T-helper 17 cell (primary cell): ENCODE measurements at regions not wholly inside any gene's neighbourhood (a gene's known extent, or its start where the extent isn't known, plus 50 kb on each side); places are given as distances from the start of the nearest gene placed in this dataset.

ENCODE experiments used
- ATAC-seq: fragments of 150-1000 bp; cut with Tn5 transposase; 2 replicates; pipeline ENCODE4 v1.10.0; 2021; ENCODE audit warnings: mild to moderate bottlenecking, moderate library complexity
- DNase-seq, 3 donors: peaks; one replicate each; pipeline versions ENCODE4 v3.0.0 to v3.0.0-alpha.2; 2020 to 2021
- H3K9me3 ChIP-seq: one replicate; pipeline ENCODE4 v1.7.0; 2013; ENCODE audit warnings: low read length, mild to moderate bottlenecking; ENCODE audit not compliant: control insufficient read depth, poor library complexity, severe bottlenecking
- H3K27ac Mint-ChIP-seq: one replicate; pipeline ENCODE4 v1.8.0; 2022; ENCODE audit warnings: mild to moderate bottlenecking, moderate library complexity, mixed read lengths
- H3K27me3 Mint-ChIP-seq: one replicate; pipeline ENCODE4 v1.8.0; 2022; ENCODE audit warnings: mixed read lengths
- H3K36me3 Mint-ChIP-seq: one replicate; pipeline ENCODE4 v1.8.0; 2022; ENCODE audit warnings: low read depth, mixed read lengths
- H3K4me1 Mint-ChIP-seq: one replicate; pipeline ENCODE4 v1.8.0; 2022; ENCODE audit warnings: mild to moderate bottlenecking, mixed read lengths
- H3K4me3 Mint-ChIP-seq: one replicate; pipeline ENCODE4 v1.8.0; 2022; ENCODE audit warnings: mild to moderate bottlenecking, moderate library complexity, mixed read lengths

DNA sequence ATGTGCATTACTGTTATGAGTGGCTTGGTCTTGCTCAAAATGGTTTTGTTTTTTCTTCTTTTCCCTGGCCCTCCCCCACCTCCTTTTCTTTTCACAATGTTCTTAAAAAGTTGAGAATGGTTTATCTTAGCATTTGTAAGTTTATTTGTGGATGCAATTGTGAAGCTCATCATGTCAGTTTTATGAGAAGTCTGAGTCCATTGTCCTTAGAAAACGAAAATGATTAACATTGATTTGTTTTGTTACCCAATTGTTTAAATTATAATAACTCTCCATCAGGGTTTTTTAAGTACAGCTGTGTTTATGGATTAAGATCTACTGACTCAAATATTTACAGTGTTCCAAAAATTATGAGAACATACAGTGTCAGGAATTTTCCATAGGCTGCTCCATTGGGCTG lies 511.3 kb upstream of the PAPPA start:
- Mint-ChIP-seq H3K27ac (no peak overlapping the region), H3K27me3 (peaks cover 17% of the 10 kb centered on the region), H3K36me3 (no peaks in the 10 kb centered on the region), H3K4me1 (no peaks in the 10 kb centered on the region), H3K4me3 (no peak overlapping the region)
- no peak for ATAC-seq
- H3K9me3 ChIP-seq: no peaks in the 10 kb centered on the region
- no peak for DNase-seq

DNA sequence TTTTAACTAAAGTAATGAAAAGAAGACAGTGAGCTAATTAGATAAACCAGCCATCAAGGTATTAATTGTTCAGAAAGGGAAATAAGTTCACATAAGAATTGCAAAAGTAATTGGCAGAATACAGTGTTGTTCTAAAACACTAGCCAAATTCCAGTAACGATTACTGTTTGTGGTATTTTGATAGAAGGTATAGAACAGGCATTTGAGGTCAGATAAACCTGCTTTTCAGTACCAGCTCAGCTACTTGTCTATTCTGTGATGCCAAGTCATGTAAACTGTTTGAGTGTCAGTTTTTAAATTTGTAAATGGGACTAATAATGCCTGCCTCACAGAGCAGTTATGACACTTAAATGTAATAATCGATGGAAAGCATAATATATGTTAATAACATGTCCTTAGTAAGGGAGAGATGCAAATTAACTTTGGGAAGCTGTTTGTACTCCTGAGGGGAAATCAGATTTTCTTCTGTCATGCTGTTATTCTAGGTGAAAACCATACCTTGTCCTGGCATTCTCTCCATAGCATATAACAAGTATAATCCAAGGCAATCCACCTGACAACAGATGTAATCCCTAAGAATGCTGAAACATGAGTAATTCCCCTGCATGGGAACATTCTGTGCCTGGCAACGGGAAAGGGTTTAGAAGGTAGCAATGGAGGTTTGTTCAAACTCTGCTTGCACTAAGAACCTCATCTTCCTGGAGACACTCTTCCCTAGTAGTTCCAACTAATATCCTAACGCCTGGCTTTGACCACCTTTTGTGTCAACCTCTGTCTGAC lies 509.5 kb upstream of the PAPPA start:
- H3K36me3 Mint-ChIP-seq: no peaks in the 10 kb centered on the region
- no peak overlapping the region for H3K27ac Mint-ChIP-seq
- no peak for ATAC-seq
- no peaks in the 10 kb centered on the region for H3K9me3 ChIP-seq
- no peaks in the 10 kb centered on the region for H3K4me1 Mint-ChIP-seq
- H3K27me3 Mint-ChIP-seq: peaks cover 17% of the 10 kb centered on the region
- no peak overlapping the region for H3K4me3 Mint-ChIP-seq
- no peak for DNase-seq

DNA sequence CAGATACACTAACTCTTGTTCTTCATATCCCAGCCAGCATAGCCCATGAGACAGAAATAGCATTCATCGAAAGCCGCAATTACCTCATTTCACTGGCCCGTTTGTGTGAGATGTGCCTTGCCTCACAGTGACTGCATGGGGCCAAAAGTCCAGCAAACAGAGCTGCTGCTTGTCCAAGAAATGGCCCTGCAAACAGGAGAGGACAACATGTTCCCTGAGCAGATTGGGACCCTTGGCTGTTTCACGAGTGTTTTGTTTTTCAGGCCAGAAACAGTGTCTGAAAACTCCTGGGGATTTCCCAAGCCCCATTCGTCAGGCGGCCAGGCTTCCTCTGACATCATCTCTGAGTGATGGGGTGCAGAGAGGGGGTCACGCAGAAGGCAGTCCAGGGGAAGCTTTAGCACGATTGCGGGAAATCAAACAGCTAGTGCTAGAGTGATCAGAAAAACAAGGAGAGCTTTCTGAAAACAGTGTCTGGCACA lies 503.6 kb upstream of the PAPPA start:
- H3K4me1 Mint-ChIP-seq: no peaks in the 10 kb centered on the region
- no peak overlapping the region for H3K27ac Mint-ChIP-seq
- ATAC-seq (no peak), DNase-seq (no peak)
- H3K4me3 Mint-ChIP-seq: no peak overlapping the region
- no peaks in the 10 kb centered on the region for H3K36me3 Mint-ChIP-seq
- H3K27me3 Mint-ChIP-seq: peaks cover 18% of the 10 kb centered on the region
- no peaks in the 10 kb centered on the region for H3K9me3 ChIP-seq

DNA sequence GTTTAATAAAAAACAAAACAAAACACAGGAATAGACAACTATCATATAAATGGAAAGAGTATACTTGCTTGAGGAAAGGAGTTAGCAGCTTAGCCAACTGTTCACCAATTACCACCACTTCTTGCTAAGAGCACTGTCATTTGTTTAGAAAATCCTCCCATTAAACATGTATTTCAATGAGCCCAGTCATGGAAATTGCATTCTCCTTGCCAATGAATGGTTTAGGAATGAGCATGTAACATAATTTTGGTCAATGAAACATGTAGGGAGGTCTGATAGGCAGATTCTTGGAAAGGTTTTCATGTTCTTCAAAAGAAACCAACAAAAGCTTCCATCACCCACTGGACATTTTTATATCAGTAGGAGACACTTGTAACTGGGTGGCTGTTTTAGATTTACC lies 502.8 kb upstream of the PAPPA start:
- Mint-ChIP-seq H3K4me3 (no peak overlapping the region), H3K36me3 (no peaks in the 10 kb centered on the region), H3K27ac (no peak overlapping the region), H3K4me1 (no peaks in the 10 kb centered on the region), H3K27me3 (peaks cover 18% of the 10 kb centered on the region)
- no peaks in the 10 kb centered on the region for H3K9me3 ChIP-seq
- no peak for DNase-seq
- no peak for ATAC-seq

GRCh38 chr9:115651461-115651860 lies 502.1 kb upstream of the PAPPA start:
- ATAC-seq (no peak), DNase-seq (no peak)
- H3K4me1 Mint-ChIP-seq: no peaks in the 10 kb centered on the region
- H3K9me3 ChIP-seq: no peaks in the 10 kb centered on the region
- peaks cover 16% of the 10 kb centered on the region for H3K27me3 Mint-ChIP-seq
- no peak overlapping the region for H3K4me3 Mint-ChIP-seq
- H3K36me3 Mint-ChIP-seq: no peaks in the 10 kb centered on the region
- H3K27ac Mint-ChIP-seq: no peak overlapping the region

DNA sequence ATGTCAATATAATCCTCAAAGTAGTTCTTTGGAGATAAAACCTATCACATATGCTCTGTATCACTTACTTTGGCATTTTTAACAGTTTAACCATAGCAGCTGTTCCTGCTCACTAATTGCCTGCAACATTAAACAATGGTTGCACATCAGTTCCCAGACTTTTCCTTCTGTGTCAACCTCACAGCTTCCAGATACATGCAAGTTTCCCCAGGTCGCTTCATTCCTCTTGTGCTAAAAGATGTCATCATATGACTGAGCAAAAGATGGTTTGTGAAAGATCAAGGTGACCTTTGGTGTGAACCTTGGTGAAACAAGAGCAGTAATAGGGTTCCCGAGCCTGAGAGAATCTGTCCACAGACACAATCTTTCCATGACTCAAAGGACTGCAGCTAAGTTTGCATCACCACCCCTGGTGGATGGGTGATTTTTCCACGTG lies 500.4 kb upstream of the PAPPA start:
- no peak overlapping the region for H3K27ac Mint-ChIP-seq
- no peaks in the 10 kb centered on the region for H3K9me3 ChIP-seq
- ATAC-seq (no peak), DNase-seq (no peak)
- H3K4me3 Mint-ChIP-seq: no peak overlapping the region
- peaks cover 14% of the 10 kb centered on the region for H3K27me3 Mint-ChIP-seq
- no peaks in the 10 kb centered on the region for H3K4me1 Mint-ChIP-seq
- H3K36me3 Mint-ChIP-seq: no peaks in the 10 kb centered on the region

DNA sequence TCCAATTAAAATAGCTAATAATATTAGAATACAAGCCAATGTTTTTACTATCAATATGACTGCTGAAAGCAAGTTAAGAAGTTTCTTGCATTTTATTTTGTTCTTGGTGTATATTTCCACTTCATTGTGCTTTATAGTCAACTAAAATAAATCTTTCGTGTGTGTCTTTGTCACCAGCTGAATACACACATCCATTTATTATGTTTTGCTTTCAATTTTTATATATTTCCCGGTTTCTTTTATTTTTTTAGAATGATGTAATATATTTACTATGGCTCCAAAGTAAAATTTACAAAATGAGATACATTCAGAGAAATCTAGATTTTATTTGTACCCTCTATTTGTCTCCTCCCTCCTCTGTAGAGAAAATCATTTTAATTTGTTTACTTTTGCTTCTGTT lies 495.9 kb upstream of the PAPPA start:
- DNase-seq (no peak), ATAC-seq (no peak)
- H3K4me1 Mint-ChIP-seq: no peaks in the 10 kb centered on the region
- no peak overlapping the region for H3K27ac Mint-ChIP-seq
- H3K9me3 ChIP-seq: no peaks in the 10 kb centered on the region
- H3K4me3 Mint-ChIP-seq: no peak overlapping the region
- peaks cover 24% of the 10 kb centered on the region for H3K27me3 Mint-ChIP-seq
- H3K36me3 Mint-ChIP-seq: no peaks in the 10 kb centered on the region

GRCh38 chr9:115665519-115665918 lies 488.1 kb upstream of the PAPPA start:
- H3K4me3 Mint-ChIP-seq: no peak overlapping the region
- peaks cover 15% of the 10 kb centered on the region for H3K27me3 Mint-ChIP-seq
- no peaks in the 10 kb centered on the region for H3K36me3 Mint-ChIP-seq
- DNase-seq (no peak), ATAC-seq (no peak)
- H3K9me3 ChIP-seq: peaks cover 3% of the 10 kb centered on the region
- H3K4me1 Mint-ChIP-seq: no peaks in the 10 kb centered on the region
- no peak overlapping the region for H3K27ac Mint-ChIP-seq

GRCh38 chr9:115668521-115668920 lies 485.1 kb upstream of the PAPPA start:
- H3K4me1 Mint-ChIP-seq: no peaks in the 10 kb centered on the region
- ATAC-seq (no peak), DNase-seq (no peak)
- no peak overlapping the region for H3K4me3 Mint-ChIP-seq
- peaks cover 7% of the 10 kb centered on the region for H3K27me3 Mint-ChIP-seq
- no peak overlapping the region for H3K27ac Mint-ChIP-seq
- H3K9me3 ChIP-seq: no peaks in the 10 kb centered on the region
- no peaks in the 10 kb centered on the region for H3K36me3 Mint-ChIP-seq

DNA sequence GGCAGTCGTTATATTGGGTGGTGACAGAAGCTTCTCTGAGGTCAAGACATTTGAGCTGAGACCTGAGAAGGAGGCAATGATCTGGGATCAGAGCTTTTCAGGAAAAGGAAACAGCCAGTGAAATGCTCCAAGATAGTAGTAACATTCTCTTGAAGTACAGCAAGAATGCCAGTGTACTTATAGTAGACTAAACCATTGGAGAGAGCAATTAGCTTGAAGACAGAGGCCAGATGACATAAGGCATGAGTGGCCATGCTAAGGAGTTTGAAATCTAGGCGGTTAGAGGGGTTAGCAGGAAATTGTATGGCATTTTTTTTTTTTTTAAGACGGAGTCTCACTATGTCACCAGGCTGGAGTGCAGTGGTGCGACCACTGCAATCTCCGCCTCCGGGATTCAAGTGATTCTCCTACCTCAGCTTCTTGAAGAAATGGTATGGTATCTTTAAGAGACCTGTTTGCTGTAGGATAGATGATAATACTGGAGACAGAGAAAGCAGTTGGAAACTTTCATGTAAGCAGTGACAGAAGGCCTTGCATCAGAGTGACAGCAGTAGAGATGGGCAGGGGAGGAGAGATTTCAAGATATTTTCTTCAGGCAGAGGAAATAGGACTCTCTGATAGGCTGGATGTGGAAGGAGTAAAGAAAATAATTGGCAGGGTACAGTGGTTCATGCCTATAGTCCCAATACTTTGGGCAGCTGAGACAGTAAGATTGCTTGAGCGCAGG lies 482.2 kb upstream of the PAPPA start:
- Mint-ChIP-seq H3K27ac (no peak overlapping the region), H3K36me3 (no peaks in the 10 kb centered on the region), H3K27me3 (no peaks in the 10 kb centered on the region), H3K4me1 (no peaks in the 10 kb centered on the region), H3K4me3 (no peak overlapping the region)
- ATAC-seq: no peak
- H3K9me3 ChIP-seq: no peaks in the 10 kb centered on the region
- DNase-seq: no peak

GRCh38 chr9:115671963-115672305 lies 481.7 kb upstream of the PAPPA start:
- H3K4me3 Mint-ChIP-seq: no peak overlapping the region
- H3K4me1 Mint-ChIP-seq: no peaks in the 10 kb centered on the region
- H3K36me3 Mint-ChIP-seq: no peaks in the 10 kb centered on the region
- H3K27me3 Mint-ChIP-seq: no peaks in the 10 kb centered on the region
- DNase-seq (no peak), ATAC-seq (no peak)
- H3K9me3 ChIP-seq: no peaks in the 10 kb centered on the region
- H3K27ac Mint-ChIP-seq: no peak overlapping the region

- no peak for ATAC-seq
- H3K27me3 Mint-ChIP-seq: no peaks in the 10 kb centered on the region
- H3K4me1 Mint-ChIP-seq: no peaks in the 10 kb centered on the region
Measured at GRCh38 chr9:115672477-115673316, 480.9 kb upstream of the PAPPA start.

DNA sequence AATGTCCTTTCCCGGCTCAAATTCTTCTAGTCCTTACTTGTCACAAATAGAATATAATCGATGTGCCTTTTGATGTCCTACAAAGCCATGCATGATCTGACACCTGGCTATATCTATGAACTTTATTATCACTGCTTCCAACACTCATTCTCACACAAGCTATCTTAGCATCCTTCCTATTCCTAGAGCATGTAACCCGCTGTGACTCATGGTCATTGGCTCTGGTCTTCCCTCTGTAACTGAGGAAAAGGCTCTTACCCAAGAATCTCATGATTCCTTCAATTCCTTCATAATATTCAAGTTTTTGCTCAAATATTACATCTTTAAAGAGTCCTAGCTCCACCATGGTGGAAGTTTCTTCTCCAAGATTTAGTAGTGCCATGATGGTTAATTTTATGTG lies 480.0 kb upstream of the PAPPA start:
- Mint-ChIP-seq H3K27ac (no peak overlapping the region), H3K36me3 (no peaks in the 10 kb centered on the region), H3K4me3 (no peak overlapping the region), H3K27me3 (no peaks in the 10 kb centered on the region), H3K4me1 (no peaks in the 10 kb centered on the region)
- DNase-seq: no peak
- H3K9me3 ChIP-seq: no peaks in the 10 kb centered on the region
- ATAC-seq: no peak

More at GRCh38 chr9:115672477-115673316, 480.9 kb upstream of the PAPPA start:
- H3K4me3 Mint-ChIP-seq: no peak overlapping the region
- no peak for DNase-seq
- no peaks in the 10 kb centered on the region for H3K9me3 ChIP-seq
- no peaks in the 10 kb centered on the region for H3K36me3 Mint-ChIP-seq
- no peak overlapping the region for H3K27ac Mint-ChIP-seq
